HL-60 (cell line): ENCODE measurements at regions not wholly inside any gene's neighbourhood (a gene's known extent, or its start where the extent isn't known, plus 50 kb on each side); places are given as distances from the start of the nearest gene placed in this dataset.

Experiments used
- REST ChIP-seq: IDR thresholded peaks from 2 replicates; pipeline ENCODE4 v1.6.1; 2012; ENCODE audit warnings: low read depth; ENCODE audit not compliant: insufficient replicate concordance
- TF ChIP-seq, protein P1 (sequence below): IDR thresholded peaks from one replicate; pipeline ENCODE4 v1.5.1; 2011; ENCODE audit warnings: low read length, control low read depth, inconsistent platforms; ENCODE audit not compliant: insufficient read depth

GRCh38 chr16:56042416-56042815 is 148.9 kb upstream of the GNAO1 start:
- TF ChIP-seq, protein P1, sequence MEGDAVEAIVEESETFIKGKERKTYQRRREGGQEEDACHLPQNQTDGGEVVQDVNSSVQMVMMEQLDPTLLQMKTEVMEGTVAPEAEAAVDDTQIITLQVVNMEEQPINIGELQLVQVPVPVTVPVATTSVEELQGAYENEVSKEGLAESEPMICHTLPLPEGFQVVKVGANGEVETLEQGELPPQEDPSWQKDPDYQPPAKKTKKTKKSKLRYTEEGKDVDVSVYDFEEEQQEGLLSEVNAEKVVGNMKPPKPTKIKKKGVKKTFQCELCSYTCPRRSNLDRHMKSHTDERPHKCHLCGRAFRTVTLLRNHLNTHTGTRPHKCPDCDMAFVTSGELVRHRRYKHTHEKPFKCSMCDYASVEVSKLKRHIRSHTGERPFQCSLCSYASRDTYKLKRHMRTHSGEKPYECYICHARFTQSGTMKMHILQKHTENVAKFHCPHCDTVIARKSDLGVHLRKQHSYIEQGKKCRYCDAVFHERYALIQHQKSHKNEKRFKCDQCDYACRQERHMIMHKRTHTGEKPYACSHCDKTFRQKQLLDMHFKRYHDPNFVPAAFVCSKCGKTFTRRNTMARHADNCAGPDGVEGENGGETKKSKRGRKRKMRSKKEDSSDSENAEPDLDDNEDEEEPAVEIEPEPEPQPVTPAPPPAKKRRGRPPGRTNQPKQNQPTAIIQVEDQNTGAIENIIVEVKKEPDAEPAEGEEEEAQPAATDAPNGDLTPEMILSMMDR: no peak
- TF ChIP-seq REST: no peak
